Gastroesophageal sphincter (tissue), 4 donors: ENCODE measurements at regions not wholly inside any gene's neighbourhood (a gene's known extent, or its start where the extent isn't known, plus 50 kb on each side); places are given as distances from the start of the nearest gene placed in this dataset.

Source experiments
- ATAC-seq: fragments of 150-250 bp; one replicate; pipeline ENCODE4 v1.9.1; 2016; ENCODE audit warnings: mild to moderate bottlenecking, moderate library complexity
- H3K27ac ChIP-seq, 4 donors: fragments of 200-600 bp; sonication (generic) in 3 of 4; 1 replicate in 3 of 4; 2 replicates in 1 of 4; pipeline ENCODE4 v1.5.1; 2016 to 2019
- H3K27me3 ChIP-seq: fragments of 200-600 bp; sonication (generic); one replicate; pipeline ENCODE4 v1.5.1; 2019
- H3K36me3 ChIP-seq, 2 donors: fragments of 200-600 bp; sonication (generic); one replicate each; pipeline ENCODE4 v1.5.1; 2019; ENCODE audit warnings: control low read depth in 1 of 2
- H3K4me1 ChIP-seq, 3 donors: fragments of 200-600 bp; sonication (generic); 1 replicate in 2 of 3; 2 replicates in 1 of 3; pipeline ENCODE4 v1.5.1; 2016 to 2019; ENCODE audit warnings: control low read depth in 2 of 3
- H3K4me3 ChIP-seq, 2 donors: fragments of 200-600 bp; sonication (generic); one replicate each; pipeline ENCODE4 v1.5.1; 2019; ENCODE audit warnings: mild to moderate bottlenecking in 1 of 2, moderate library complexity in 1 of 2
- H3K9me3 ChIP-seq, 3 donors: fragments of 200-600 bp; sonication (generic); one replicate each; pipeline ENCODE4 v1.5.1; 2017 to 2019; ENCODE audit warnings: control low read depth in 2 of 3
- EP300 ChIP-seq: sonication (generic); formaldehyde crosslinking; IDR thresholded peaks from one replicate; pipeline ENCODE4 v1.6.1; 2017; ENCODE audit warnings: antibody characterized with exemption, mild to moderate bottlenecking
- POLR2A ChIP-seq, 2 donors: fragments of 450-650 bp; IDR thresholded peaks; one replicate each; pipeline ENCODE4 v1.6.1; 2017; ENCODE audit warnings: antibody characterized with exemption in 2 of 2, mild to moderate bottlenecking in 2 of 2, moderate library complexity in 1 of 2
- POLR2AphosphoS5 ChIP-seq: sonication (generic); formaldehyde crosslinking; IDR thresholded peaks from one replicate; pipeline ENCODE4 v1.6.1; 2017; ENCODE audit warnings: antibody characterized with exemption
- WGBS, 2 donors: methylation state at CpG; one replicate each; pipeline ENCODE4 v1.1.5; 2018; ENCODE audit warnings: low coverage in 1 of 2; 5-methylcytosine and 5-hydroxymethylcytosine counted together
- TF ChIP-seq, protein P1 (sequence below), 4 experiments: fragments of 200-600 bp in 2 of 4; fragments of 450-650 bp in 2 of 4; sonication (generic) in 1 of 4; IDR thresholded peaks; one replicate each; pipeline ENCODE4 v1.5.1; 2017 to 2019; ENCODE audit warnings: antibody characterized with exemption in 4 of 4, mild to moderate bottlenecking in 2 of 4, moderate library complexity in 2 of 4

DNA sequence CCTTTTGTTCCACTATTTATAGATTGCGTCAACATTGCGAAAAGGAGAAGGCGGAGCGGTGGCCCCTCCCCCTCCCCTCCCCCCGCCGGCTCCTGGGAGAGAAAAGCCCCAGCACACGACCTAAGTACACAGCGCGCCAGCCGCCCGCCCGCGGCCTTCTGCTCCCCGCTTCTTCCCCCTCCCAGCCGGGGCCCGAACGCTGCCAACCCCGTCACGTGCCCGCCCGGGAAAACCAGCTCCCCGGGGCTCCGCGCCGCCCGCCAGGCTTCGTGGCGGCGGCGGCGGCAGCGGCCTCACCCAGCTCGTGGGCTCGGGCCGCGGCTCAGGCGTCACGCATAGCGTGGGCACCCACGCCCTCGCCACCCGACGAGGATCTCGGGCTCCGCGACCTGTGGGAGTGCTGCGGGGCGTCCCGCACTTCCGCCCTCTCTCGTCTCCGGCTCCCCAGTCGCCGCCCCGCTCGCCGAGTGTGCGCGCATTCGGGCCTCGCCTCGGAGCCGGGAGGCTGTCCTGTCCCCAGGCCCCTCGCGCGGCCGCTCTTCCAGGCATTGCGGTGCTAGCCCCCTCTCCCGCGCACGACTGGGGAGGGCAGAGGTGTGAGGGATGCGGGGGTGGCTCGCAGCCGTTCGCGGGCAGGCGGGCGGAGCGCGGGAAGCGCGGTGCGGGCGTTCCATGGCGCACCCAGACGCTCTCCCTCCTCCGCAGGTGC is 110.5 kb downstream of the KCNRG start:
- no CpG with 5 or more reads among the region's 87 CpGs for WGBS, 2 donors
- TF ChIP-seq POLR2AphosphoS5 = peak; percentile 43
- TF ChIP-seq, protein P1, sequence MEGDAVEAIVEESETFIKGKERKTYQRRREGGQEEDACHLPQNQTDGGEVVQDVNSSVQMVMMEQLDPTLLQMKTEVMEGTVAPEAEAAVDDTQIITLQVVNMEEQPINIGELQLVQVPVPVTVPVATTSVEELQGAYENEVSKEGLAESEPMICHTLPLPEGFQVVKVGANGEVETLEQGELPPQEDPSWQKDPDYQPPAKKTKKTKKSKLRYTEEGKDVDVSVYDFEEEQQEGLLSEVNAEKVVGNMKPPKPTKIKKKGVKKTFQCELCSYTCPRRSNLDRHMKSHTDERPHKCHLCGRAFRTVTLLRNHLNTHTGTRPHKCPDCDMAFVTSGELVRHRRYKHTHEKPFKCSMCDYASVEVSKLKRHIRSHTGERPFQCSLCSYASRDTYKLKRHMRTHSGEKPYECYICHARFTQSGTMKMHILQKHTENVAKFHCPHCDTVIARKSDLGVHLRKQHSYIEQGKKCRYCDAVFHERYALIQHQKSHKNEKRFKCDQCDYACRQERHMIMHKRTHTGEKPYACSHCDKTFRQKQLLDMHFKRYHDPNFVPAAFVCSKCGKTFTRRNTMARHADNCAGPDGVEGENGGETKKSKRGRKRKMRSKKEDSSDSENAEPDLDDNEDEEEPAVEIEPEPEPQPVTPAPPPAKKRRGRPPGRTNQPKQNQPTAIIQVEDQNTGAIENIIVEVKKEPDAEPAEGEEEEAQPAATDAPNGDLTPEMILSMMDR (IDR thresholded peaks at IDR 0.05) = no peak
- peak; percentile 85 to 94 for TF ChIP-seq POLR2A (IDR thresholded peaks at IDR 0.05)
- no peak for TF ChIP-seq EP300
- peaks cover 0 to 70% (median 15%) of the 10 kb centered on the region in 3 donors for H3K4me1 ChIP-seq

DNA sequence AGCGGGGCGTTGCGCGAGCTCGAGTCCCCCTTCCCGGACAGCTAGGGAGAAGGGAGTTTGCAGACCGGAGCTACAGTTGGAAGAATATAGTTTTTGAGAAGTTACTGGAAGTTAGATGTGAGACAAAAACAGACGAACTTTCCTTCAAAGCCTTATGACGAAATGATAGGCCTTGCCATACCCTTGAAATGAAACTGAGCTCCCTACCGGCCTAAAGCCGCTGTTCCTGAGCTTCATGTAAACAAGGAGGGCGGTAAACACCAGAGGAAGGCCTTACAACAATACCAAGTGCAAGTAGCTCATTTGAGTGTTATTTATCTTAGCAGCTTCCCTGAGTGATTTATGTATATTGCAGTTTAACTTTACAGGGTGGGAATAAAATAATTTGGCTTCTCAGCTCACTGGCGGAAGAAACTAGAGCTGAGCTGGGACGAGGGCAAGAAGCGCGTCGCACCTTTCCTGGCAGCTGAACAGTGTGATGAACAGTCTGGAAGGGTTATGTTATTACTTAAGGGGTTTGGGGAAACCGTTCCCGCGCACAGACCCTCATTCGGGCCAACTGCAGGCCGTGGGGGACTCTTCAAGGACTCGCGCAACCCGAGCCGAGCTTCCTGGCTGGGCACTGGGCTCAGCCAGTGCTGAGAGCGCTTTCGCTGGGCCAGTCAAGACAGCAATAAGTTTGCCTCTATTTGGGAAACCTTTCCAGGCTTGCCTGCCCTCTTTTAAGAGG is 111.2 kb downstream of the KCNRG start:
- H3K36me3 ChIP-seq = peaks cover 0 to 2% of the 10 kb centered on the region in 2 donors
- TF ChIP-seq EP300 (no peak), POLR2A (IDR thresholded peaks at IDR 0.05) (no peak)
- TF ChIP-seq, protein P1 (IDR thresholded peaks at IDR 0.05) = no peak
- H3K27me3 ChIP-seq = peaks cover 44% of the 10 kb centered on the region
- no peaks in the 10 kb centered on the region for H3K9me3 ChIP-seq
- H3K27ac ChIP-seq = peak overlapping the region; percentile 87 to 100 (median 99)
- WGBS, 2 donors = 48 to 59% methylated on average over 7 to 10 of the region's 28 CpGs
- ATAC-seq = no peak
- H3K4me1 ChIP-seq = peaks cover 0 to 72% (median 18%) of the 10 kb centered on the region in 3 donors
- H3K4me3 ChIP-seq = peak overlapping the region; percentile 65 to 96

More for the DNA sequence above, 110.5 kb downstream of the KCNRG start:
- ATAC-seq = peak; percentile 72
- peak overlapping the region; percentile 87 to 100 (median 99) for H3K27ac ChIP-seq
- H3K27me3 ChIP-seq = peaks cover 37% of the 10 kb centered on the region
- H3K36me3 ChIP-seq = peaks cover 0 to 6% of the 10 kb centered on the region in 2 donors
- no peaks in the 10 kb centered on the region for H3K9me3 ChIP-seq
- H3K4me3 ChIP-seq = peak overlapping the region; percentile 65 to 96

DNA sequence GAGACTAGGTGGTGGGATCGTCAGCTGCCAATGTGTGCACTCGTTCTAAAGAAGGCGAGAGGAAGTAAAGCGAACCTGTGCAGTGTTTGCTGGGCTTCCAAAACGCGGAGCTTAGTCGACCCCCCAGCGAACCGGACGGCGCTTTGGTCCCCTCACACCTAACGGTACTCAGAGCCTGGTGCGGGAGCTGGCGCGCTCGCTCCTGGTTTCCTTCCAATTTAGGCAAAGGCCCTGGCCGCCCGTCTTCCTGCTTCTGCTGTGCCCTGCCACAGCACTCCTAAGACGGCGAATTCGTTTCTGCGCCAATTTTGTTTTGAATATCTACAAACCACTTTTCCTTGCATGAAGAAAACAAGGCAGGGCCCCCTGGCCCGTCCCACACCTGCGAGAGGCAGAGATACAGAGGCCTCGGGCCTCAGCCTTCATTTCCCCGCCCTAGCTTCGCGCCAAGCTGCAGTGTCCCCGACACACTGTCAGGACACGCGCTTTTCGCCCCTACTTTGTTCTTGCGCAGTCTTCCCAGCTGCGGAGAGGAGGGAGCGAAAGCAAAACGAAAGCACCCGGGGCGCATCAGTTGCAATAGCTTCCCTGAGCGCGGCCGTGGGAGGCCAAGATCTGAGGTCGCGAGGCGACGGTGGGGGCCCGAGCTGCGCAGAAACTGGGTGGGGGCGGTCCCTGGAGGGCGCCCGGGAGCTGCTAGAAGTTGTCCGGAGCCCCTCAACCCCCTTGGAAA is 111.9 kb downstream of the KCNRG start:
- peak; percentile 15 for TF ChIP-seq POLR2AphosphoS5
- TF ChIP-seq, protein P1 (IDR thresholded peaks at IDR 0.05) = no peak
- TF ChIP-seq POLR2A (IDR thresholded peaks at IDR 0.05) = no peak
- no peaks in the 10 kb centered on the region for H3K9me3 ChIP-seq
- ATAC-seq = no peak
- H3K36me3 ChIP-seq = no peaks in the 10 kb centered on the region
- H3K27ac ChIP-seq = peak overlapping the region in 3 of 4 donors; percentile 98 to 100 (median 100)
- H3K4me1 ChIP-seq = peaks cover 0 to 68% (median 18%) of the 10 kb centered on the region in 3 donors
- H3K27me3 ChIP-seq = peaks cover 52% of the 10 kb centered on the region
- 44 to 93% methylated on average over 6 to 12 of the region's 51 CpGs for WGBS, 2 donors
- H3K4me3 ChIP-seq = peak overlapping the region; percentile 13 to 96

DNA sequence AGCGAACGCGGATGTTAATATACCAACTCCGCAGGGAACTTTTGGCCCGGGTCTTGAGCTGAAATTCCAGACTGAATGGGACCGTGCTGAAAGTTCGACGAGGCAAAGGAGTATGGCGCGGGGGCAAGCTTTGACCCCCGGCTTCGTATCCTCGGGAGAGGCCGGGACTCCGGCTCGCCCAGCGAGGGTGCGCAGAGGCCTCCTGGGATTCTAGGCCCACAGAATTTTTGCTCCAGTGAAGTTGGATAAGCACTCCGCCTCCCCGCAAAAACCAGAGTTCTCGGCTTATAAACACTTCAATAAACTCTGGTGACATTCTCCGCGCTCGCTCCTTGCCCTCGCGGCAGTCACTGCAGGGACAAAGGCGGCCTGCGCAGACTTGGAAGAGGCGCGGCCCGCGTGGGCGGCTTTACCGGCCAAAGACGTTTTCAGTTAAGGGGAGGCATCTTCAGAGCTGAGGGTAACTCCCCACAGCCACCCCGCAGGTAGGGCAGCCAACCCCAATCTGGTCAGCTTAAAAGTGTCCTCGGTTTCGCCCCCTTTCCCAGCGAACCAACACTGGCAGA is 112.6 kb downstream of the KCNRG start:
- no peak for TF ChIP-seq EP300
- no peak for TF ChIP-seq POLR2AphosphoS5
- no peak for TF ChIP-seq POLR2A (IDR thresholded peaks at IDR 0.05)
- TF ChIP-seq, protein P1 (IDR thresholded peaks at IDR 0.05) = no peak
- peaks cover 0 to 68% (median 17%) of the 10 kb centered on the region in 3 donors for H3K4me1 ChIP-seq
- H3K9me3 ChIP-seq = no peaks in the 10 kb centered on the region
- H3K36me3 ChIP-seq = no peaks in the 10 kb centered on the region
- peak overlapping the region; percentile 13 to 96 for H3K4me3 ChIP-seq
- WGBS, 2 donors = 59 to 97% methylated on average over 7 to 35 of the region's 39 CpGs
- peaks cover 58% of the 10 kb centered on the region for H3K27me3 ChIP-seq
- ATAC-seq = no peak
- H3K27ac ChIP-seq = peak overlapping the region in 3 of 4 donors; percentile 98 to 100 (median 100)
